ENCODE measurements at regions not wholly inside any gene's neighbourhood (a gene's known extent, or its start where the extent isn't known, plus 50 kb on each side); places are given as distances from the start of the nearest gene placed in this dataset.

- DNase-seq (ENCODE audit: low read depth) = no peak
- TF ChIP-seq CTCF (IDR thresholded peaks at IDR 0.05; ENCODE audit: low read depth, low read length, missing control alignments) = no peak
- in situ Hi-C loops (cut with HindIII; ENCODE audit: low sequenced_read_pairs) = no loop called here
- no peak overlapping the region for H3K4me3 ChIP-seq (ENCODE audit: low read depth, low read length)
Observed at GRCh38 chr12:94705676-94706075, 55.3 kb upstream of the TMCC3 start.

DNA sequence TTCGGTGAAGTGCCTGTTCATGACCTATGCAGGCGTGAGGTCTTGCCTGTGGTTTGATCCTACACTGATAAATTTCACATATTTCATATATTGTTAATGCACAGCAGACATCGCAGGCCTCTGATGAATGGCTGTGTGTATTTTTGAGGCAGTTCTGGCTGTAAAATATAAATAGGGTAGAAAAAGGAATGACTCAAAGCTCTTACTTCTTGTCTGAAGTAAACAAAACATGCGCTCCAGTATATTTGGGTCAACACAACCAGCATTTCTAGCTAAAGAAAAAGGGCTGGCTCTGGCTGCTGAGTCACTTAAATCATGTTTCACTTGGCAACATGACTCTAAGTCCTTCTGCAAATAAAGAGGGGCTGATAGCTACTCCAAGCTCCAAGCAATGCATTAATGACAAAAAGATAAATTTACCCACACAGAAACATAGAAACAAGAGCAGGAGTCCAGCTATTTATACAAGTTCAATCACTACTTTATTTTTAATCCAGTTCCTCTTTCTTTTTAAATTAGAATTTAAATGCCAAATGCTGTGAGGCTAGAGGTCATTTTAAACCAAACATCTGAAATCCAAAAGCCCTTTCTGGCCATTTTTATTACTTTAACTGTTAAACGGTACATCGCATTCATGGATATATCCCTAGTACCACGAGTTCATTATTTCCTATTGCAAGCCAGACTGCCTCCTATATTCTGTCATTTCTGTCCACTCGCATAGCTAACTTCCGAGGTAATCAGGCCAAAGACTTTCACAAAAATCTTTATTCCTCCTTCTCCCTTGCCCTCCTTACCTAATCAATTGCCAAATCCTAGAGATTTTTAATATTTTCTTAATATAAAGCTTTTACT is 54.3 kb upstream of the TMCC3 start:
- in situ Hi-C loops (cut with HindIII; ENCODE audit: low sequenced_read_pairs) = no loop called here
- TF ChIP-seq CTCF (IDR thresholded peaks at IDR 0.05; ENCODE audit: low read depth, low read length, missing control alignments) = no peak
- H3K4me3 ChIP-seq (ENCODE audit: low read depth, low read length) = no peak overlapping the region
- peak; percentile 57 for DNase-seq (ENCODE audit: low read depth)

DNA sequence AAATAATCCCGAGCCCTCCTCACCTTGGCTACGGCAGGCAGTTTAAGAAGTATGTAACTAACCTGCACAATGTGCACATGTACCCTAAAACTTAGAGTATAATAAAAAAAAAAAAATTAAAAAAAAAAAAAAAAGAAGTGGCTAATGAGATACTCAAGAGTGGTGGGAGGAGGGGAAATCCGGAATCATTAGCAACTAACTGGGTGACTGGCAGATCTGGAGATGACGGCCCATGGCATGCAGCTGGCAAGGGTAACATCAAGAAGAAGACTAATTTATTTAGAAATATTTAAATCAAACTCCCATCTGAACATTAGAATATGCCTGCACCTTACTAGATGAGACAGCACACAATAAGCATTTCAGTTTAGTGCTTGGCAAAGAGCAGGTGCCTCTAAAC is 52.3 kb upstream of the TMCC3 start:
- no peak overlapping the region for H3K4me3 ChIP-seq (ENCODE audit: low read depth, low read length)
- TF ChIP-seq CTCF (IDR thresholded peaks at IDR 0.05; ENCODE audit: low read depth, low read length, missing control alignments) = no peak
- in situ Hi-C loops (cut with HindIII; ENCODE audit: low sequenced_read_pairs) = no loop called here
- DNase-seq (ENCODE audit: low read depth) = no peak

DNA sequence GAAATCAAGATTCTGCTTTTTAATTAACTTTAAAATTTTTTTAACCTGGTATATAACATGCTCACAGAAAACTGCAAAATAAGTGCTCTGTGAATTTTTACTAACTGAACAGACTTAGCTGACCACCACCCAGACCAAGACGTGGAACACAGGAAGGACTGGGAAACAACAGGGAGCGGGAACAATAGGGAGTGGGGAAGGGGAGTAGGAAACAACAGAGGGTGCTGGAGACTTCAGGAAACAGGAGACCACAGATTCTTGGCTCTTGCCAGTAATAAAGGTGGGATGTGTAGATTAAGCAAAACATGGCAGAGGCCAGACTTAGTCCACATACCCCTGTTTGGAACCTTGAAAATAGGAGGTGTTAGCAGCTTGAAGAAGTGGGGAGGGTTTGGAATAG is 51.4 kb upstream of the TMCC3 start:
- TF ChIP-seq CTCF (IDR thresholded peaks at IDR 0.05; ENCODE audit: low read depth, low read length, missing control alignments) = no peak

DNA sequence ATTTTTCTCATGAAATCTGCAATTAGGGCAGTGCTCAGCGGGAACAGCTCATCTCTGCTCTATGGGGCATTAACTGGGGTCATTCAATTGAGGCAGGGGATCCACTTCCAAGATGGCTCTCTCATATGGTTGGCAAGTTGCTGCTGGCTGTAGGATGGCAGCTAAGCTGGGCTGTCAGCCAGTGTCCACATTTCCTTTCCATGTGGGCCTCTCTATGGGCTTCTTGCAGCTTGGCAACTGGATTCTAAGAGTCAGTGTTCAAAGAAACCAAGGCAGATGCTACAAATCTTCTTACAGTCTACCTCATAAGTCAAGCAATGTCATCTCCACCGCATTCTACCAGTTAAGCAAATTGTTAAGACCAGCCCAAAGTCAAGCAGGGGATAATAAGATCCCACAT is 50.3 kb upstream of the TMCC3 start:
- in situ Hi-C loops (cut with HindIII; ENCODE audit: low sequenced_read_pairs) = no loop called here
- H3K4me3 ChIP-seq (ENCODE audit: low read depth, low read length) = no peak overlapping the region
- TF ChIP-seq CTCF (IDR thresholded peaks at IDR 0.05; ENCODE audit: low read depth, low read length, missing control alignments) = no peak
- DNase-seq (ENCODE audit: low read depth) = no peak

More for the DNA sequence above, 51.4 kb upstream of the TMCC3 start:
- in situ Hi-C loops (cut with HindIII; ENCODE audit: low sequenced_read_pairs) = no loop called here
- no peak overlapping the region for H3K4me3 ChIP-seq (ENCODE audit: low read depth, low read length)
- no peak for DNase-seq (ENCODE audit: low read depth)

All from astrocyte of the cerebellum (primary cell).